ENCODE measurements at regions not wholly inside any gene's neighbourhood (a gene's known extent, or its start where the extent isn't known, plus 50 kb on each side); places are given as distances from the start of the nearest gene placed in this dataset.

DNA sequence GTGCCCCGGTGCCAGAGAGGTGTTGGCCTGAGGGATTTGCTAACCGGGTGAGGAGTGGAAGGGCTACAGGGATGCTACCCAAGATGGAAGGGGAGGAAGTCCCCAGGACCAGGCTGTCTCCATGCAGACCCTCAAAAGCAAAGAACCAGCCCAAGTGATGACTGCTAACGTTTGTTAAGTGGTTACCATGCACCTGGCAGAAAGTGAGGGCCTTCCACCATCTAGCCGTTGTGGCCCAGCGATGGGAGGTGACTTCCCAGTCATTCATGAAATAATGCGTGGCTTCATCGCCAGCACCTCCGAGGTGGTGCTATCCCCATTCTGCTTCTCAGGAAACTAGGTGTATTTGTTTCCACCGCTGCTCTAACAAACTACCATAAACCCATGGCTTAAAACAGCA lies 86.8 kb upstream of the LANCL2 start:
- TF ChIP-seq FOXP2 (optimal IDR thresholded peaks at IDR 0.05; ENCODE audit: borderline replicate concordance, extremely low read depth, extremely low read length, insufficient read depth): no peak
- TF ChIP-seq TAF1 (IDR thresholded peaks at IDR 0.05; ENCODE audit: borderline replicate concordance, insufficient read depth, low read length): no peak
- TF ChIP-seq POLR2AphosphoS5 (IDR thresholded peaks at IDR 0.05; ENCODE audit: low read depth, low read length): no peak
- no peak for TF ChIP-seq SIN3A (IDR thresholded peaks at IDR 0.05; ENCODE audit: borderline replicate concordance, insufficient read depth, low read length)
- TF ChIP-seq, protein P1, sequence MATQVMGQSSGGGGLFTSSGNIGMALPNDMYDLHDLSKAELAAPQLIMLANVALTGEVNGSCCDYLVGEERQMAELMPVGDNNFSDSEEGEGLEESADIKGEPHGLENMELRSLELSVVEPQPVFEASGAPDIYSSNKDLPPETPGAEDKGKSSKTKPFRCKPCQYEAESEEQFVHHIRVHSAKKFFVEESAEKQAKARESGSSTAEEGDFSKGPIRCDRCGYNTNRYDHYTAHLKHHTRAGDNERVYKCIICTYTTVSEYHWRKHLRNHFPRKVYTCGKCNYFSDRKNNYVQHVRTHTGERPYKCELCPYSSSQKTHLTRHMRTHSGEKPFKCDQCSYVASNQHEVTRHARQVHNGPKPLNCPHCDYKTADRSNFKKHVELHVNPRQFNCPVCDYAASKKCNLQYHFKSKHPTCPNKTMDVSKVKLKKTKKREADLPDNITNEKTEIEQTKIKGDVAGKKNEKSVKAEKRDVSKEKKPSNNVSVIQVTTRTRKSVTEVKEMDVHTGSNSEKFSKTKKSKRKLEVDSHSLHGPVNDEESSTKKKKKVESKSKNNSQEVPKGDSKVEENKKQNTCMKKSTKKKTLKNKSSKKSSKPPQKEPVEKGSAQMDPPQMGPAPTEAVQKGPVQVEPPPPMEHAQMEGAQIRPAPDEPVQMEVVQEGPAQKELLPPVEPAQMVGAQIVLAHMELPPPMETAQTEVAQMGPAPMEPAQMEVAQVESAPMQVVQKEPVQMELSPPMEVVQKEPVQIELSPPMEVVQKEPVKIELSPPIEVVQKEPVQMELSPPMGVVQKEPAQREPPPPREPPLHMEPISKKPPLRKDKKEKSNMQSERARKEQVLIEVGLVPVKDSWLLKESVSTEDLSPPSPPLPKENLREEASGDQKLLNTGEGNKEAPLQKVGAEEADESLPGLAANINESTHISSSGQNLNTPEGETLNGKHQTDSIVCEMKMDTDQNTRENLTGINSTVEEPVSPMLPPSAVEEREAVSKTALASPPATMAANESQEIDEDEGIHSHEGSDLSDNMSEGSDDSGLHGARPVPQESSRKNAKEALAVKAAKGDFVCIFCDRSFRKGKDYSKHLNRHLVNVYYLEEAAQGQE (IDR thresholded peaks at IDR 0.05; ENCODE audit: insufficient read depth in 1 of 2, low read depth in 2 of 2, low read length in 2 of 2): no peak

DNA sequence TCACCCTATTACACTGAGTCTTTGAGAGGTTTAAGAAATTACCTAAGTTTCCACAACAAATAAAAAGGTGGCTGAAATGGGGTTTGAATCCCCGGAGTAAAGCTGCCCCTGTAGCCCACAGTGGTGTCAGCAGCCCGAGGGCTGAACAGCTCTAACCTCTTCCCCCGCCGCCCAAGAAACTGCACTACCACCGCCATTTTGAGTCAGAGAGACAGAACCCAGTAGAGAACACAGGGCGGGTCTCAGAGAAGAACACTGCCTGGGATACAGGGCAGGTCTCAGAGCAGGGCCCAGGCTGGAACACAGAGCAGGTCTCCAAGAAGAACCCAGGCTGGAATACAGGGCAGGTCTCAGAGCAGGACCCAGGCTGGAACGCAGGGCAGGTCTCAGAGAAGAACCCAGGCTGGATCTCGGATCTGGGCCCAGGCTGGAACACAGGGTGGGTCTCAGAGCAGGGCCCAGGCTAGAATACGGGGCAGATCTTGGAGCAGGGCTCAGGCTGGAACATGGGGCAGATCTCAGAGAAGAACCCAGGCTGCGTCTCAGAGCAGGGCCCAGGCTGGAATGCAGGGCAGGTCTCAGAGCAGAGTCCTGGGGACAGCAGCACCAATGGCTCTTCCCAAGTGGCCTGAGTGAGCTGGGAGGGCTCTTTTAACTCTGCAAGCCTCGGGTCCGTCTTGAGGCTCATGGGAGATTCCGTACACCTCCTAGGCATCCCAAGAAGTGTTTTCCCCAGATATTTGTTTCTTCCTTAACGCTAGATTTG lies 85.9 kb upstream of the LANCL2 start:
- no peak for TF ChIP-seq SIN3A (IDR thresholded peaks at IDR 0.05; ENCODE audit: borderline replicate concordance, insufficient read depth, low read length)
- no peak for TF ChIP-seq POLR2AphosphoS5 (IDR thresholded peaks at IDR 0.05; ENCODE audit: low read depth, low read length)
- no peak for TF ChIP-seq FOXP2 (optimal IDR thresholded peaks at IDR 0.05; ENCODE audit: borderline replicate concordance, extremely low read depth, extremely low read length, insufficient read depth)
- TF ChIP-seq TAF1 (IDR thresholded peaks at IDR 0.05; ENCODE audit: borderline replicate concordance, insufficient read depth, low read length): no peak
- TF ChIP-seq, protein P1 (IDR thresholded peaks at IDR 0.05; ENCODE audit: insufficient read depth in 1 of 2, low read depth in 2 of 2, low read length in 2 of 2): no peak

DNA sequence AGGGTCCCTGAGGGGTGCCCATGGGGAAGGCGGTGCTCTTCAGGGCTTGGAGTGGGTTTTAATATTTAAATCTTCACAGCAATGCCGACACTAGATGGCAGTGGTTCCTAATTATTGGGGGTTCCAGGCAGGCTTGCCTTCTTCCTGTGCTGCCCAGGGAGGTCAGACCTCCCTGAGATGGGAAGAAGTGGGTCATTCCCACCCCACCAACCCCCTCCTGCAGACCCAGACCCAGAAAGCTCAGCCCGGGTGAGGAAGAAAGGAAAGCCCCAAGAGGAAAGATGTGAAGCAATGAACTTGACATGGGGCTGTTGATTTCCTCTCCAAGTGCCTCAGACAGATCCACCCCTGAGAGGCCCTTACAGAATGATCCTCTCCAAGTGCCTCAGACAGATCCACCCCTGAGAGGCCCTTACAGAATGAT lies 85.1 kb upstream of the LANCL2 start:
- TF ChIP-seq FOXP2 (optimal IDR thresholded peaks at IDR 0.05; ENCODE audit: borderline replicate concordance, extremely low read depth, extremely low read length, insufficient read depth): no peak
- TF ChIP-seq, protein P1 (IDR thresholded peaks at IDR 0.05; ENCODE audit: insufficient read depth in 1 of 2, low read depth in 2 of 2, low read length in 2 of 2): no peak

DNA sequence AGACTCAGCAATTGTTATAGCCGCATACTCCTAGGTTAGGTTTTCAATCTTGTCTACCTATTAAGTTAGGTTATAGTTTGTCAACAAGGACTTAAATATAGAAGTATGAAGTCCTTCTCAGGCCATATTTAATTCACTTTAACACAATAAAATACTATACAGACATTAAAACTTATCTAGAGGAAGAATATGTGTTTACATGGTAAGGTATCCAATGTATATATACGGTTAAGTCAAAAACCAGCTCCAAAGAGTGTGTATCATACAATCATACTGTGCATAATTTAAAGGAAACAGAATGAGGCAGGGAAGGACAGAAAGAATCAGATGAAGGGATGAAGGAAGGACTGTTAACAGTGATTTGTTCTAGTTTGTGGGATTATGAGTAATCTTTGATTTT lies 79.5 kb upstream of the LANCL2 start:
- TF ChIP-seq, protein P1 (IDR thresholded peaks at IDR 0.05; ENCODE audit: insufficient read depth in 1 of 2, low read depth in 2 of 2, low read length in 2 of 2): no peak
- TF ChIP-seq FOXP2 (optimal IDR thresholded peaks at IDR 0.05; ENCODE audit: borderline replicate concordance, extremely low read depth, extremely low read length, insufficient read depth) (no peak), POLR2AphosphoS5 (IDR thresholded peaks at IDR 0.05; ENCODE audit: low read depth, low read length) (no peak), SIN3A (IDR thresholded peaks at IDR 0.05; ENCODE audit: borderline replicate concordance, insufficient read depth, low read length) (no peak), TAF1 (IDR thresholded peaks at IDR 0.05; ENCODE audit: borderline replicate concordance, insufficient read depth, low read length) (no peak)

All from PFSK-1 (cell line).